A549 (cell line): ENCODE measurements at regions not wholly inside any gene's neighbourhood (a gene's known extent, or its start where the extent isn't known, plus 50 kb on each side); places are given as distances from the start of the nearest gene placed in this dataset.

Experiments
- ATAC-seq, 2 experiments: fragments of 200-7000 bp in 1 of 2; fragments of >200 bp in 1 of 2; cut with Nextera tagmentation in 1 of 2; cut with Tn5 transposase in 1 of 2; 3 replicates each; pipeline versions ENCODE4 v1.8.0 to v1.9.1; 2018 to 2020; ENCODE audit warnings: mild to moderate bottlenecking in 1 of 2, moderate library complexity in 1 of 2
- CTCF ChIA-PET: fragments of 300-600 bp; sonication (Branson Sonifier 250); formaldehyde crosslinking; extraction: SDS; loops from one replicate; lab custom pipeline; 2021; ENCODE audit warnings: antibody characterized with exemption, inconsistent platforms; lab: Yijun Ruan, JAX
- POLR2A ChIA-PET: fragments of 350-600 bp; formaldehyde crosslinking; extraction: SDS; loops from one replicate; lab custom pipeline; 2021; ENCODE audit warnings: antibody characterized with exemption, inconsistent platforms; lab: Yijun Ruan, JAX
- DNase-seq, 2 experiments: peaks; one replicate each; pipeline versions ENCODE4 v3.0.0 to v3.0.0-alpha.2; 2011 to 2016; ENCODE audit warnings: low read depth in 1 of 2, low spot score in 1 of 2
- FAIRE-seq: peaks from 2 replicates; lab custom pipeline; 2011; peaks lifted over from hg19 to GRCh38; lab: Jason Lieb, UNC
- H3K27ac ChIP-seq, 2 experiments: fragments of >200 bp; sonication (Bioruptor Twin); formaldehyde crosslinking; 3 replicates each; pipeline ENCODE4 v1.5.1; 2016 to 2017
- H3K4me1 ChIP-seq: fragments of >200 bp; sonication (Bioruptor Twin); formaldehyde crosslinking; 3 replicates; pipeline ENCODE4 v1.6.1; 2016
- H3K4me2 ChIP-seq: fragments of >200 bp; sonication (Bioruptor Twin); formaldehyde crosslinking; 3 replicates; pipeline ENCODE4 v1.6.1; 2016
- H3K4me3 ChIP-seq: fragments of >200 bp; sonication (Bioruptor Twin); formaldehyde crosslinking; 3 replicates; pipeline ENCODE4 v1.5.1; 2016
- H3K9me3 ChIP-seq: fragments of >200 bp; sonication (Bioruptor Twin); formaldehyde crosslinking; 3 replicates; pipeline ENCODE4 v1.6.1; 2016
- BHLHE40 ChIP-seq: IDR thresholded peaks from 2 replicates; pipeline ENCODE4 v1.6.1; 2012; ENCODE audit warnings: low read depth, low read length, inconsistent platforms
- CBX8 ChIP-seq: fragments of 200-600 bp; sonication (generic); IDR thresholded peaks from 2 replicates; pipeline ENCODE4 v1.6.1; 2016
- CHD2 ChIP-seq: fragments of 150-350 bp; IDR thresholded peaks from 2 replicates; pipeline ENCODE4 v1.6.1; 2014; ENCODE audit warnings: low read length; ENCODE audit not compliant: partially characterized antibody
- EP300 ChIP-seq, 2 experiments: fragments of >200 bp; sonication (Bioruptor Twin); formaldehyde crosslinking; IDR thresholded peaks; 2 replicates in 1 of 2; 3 replicates in 1 of 2; pipeline ENCODE4 v1.6.1; 2016 to 2017
- FOSL2 ChIP-seq, 2 experiments: fragments of 450-650 bp in 1 of 2; fragments of >200 bp in 1 of 2; sonication (Bioruptor Twin) in 1 of 2; formaldehyde crosslinking; IDR thresholded peaks; 2 replicates each; pipeline versions ENCODE4 v1.5.0 to v1.6.1; 2016 to 2020; ENCODE audit warnings: mild to moderate bottlenecking in 1 of 2, moderate library complexity in 1 of 2
- FOXS1 ChIP-seq: fragments of 250-450 bp; sonication (Bioruptor Pico); IDR thresholded peaks from 2 replicates; pipeline ENCODE4 v1.5.0; 2020; ENCODE audit warnings: mild to moderate bottlenecking, moderate library complexity
- GATA3 ChIP-seq: IDR thresholded peaks from 2 replicates; pipeline ENCODE4 v1.6.1; 2012; ENCODE audit warnings: borderline replicate concordance
- HOXB13 ChIP-seq: fragments of 250-450 bp; sonication (Bioruptor Pico); IDR thresholded peaks from 2 replicates; pipeline ENCODE4 v1.5.0; 2020; ENCODE audit warnings: low read depth, mild to moderate bottlenecking, moderate library complexity
- JUN ChIP-seq, 2 experiments: fragments of >200 bp; sonication (Bioruptor Twin); formaldehyde crosslinking; IDR thresholded peaks; 2 replicates in 1 of 2; 3 replicates in 1 of 2; pipeline ENCODE4 v1.6.1; 2016 to 2017
- KDM1A ChIP-seq: fragments of 200-600 bp; sonication (generic); IDR thresholded peaks from 2 replicates; pipeline ENCODE4 v1.6.1; 2016; ENCODE audit warnings: low read depth, mild to moderate bottlenecking
- KDM5A ChIP-seq: fragments of 200-600 bp; sonication (generic); IDR thresholded peaks from 2 replicates; pipeline ENCODE4 v1.6.1; 2016; ENCODE audit warnings: antibody characterized with exemption, mild to moderate bottlenecking
- MAFK ChIP-seq: fragments of 450-650 bp; IDR thresholded peaks from 2 replicates; pipeline ENCODE4 v1.6.1; 2014; ENCODE audit not compliant: partially characterized antibody
- NFE2L2 ChIP-seq: fragments of 150-350 bp; conservative IDR thresholded peaks from 2 replicates; pipeline ENCODE4 v1.6.1; 2014; ENCODE audit warnings: low read length
- NPAS2 ChIP-seq: fragments of 250-450 bp; sonication (Bioruptor Pico); IDR thresholded peaks from 2 replicates; pipeline ENCODE4 v1.8.0; 2022; ENCODE audit warnings: mild to moderate bottlenecking, moderate library complexity, borderline replicate concordance
- RAD21 ChIP-seq, 2 experiments: fragments of >200 bp in 1 of 2; sonication (Bioruptor Twin) in 1 of 2; formaldehyde crosslinking in 1 of 2; IDR thresholded peaks in 1 of 2; conservative IDR thresholded peaks in 1 of 2; 2 replicates in 1 of 2; 3 replicates in 1 of 2; pipeline ENCODE4 v1.6.1; 2012 to 2018; ENCODE audit warnings: inconsistent platforms in 1 of 2
- RARB ChIP-seq: fragments of 250-450 bp; sonication (Bioruptor Pico); IDR thresholded peaks from 2 replicates; pipeline ENCODE4 v1.8.0; 2021; ENCODE audit warnings: mild to moderate bottlenecking, moderate library complexity
- RCOR1 ChIP-seq: fragments of 150-350 bp; IDR thresholded peaks from 2 replicates; pipeline ENCODE4 v1.6.1; 2014; ENCODE audit warnings: antibody characterized with exemption, low read length, low read depth
- SMC3 ChIP-seq: fragments of >200 bp; sonication (Bioruptor Twin); formaldehyde crosslinking; IDR thresholded peaks from 3 replicates; pipeline ENCODE4 v1.6.1; 2018; ENCODE audit warnings: inconsistent platforms
- SREBF2 ChIP-seq: fragments of 450-650 bp; IDR thresholded peaks from 2 replicates; pipeline ENCODE4 v1.6.1; 2014; ENCODE audit warnings: mild to moderate bottlenecking, moderate library complexity
- ZNF302 ChIP-seq: fragments of 250-450 bp; sonication (Bioruptor Pico); IDR thresholded peaks from 2 replicates; pipeline ENCODE4 v1.9.0; 2021; ENCODE audit warnings: inconsistent platforms, mild to moderate bottlenecking, moderate library complexity
- ZSCAN20 ChIP-seq: fragments of 250-450 bp; sonication (Bioruptor Pico); IDR thresholded peaks from 2 replicates; pipeline ENCODE4 v1.8.0; 2022; ENCODE audit warnings: mild to moderate bottlenecking, moderate library complexity
- WGBS: methylation state at CpG from one replicate; pipeline ENCODE4 v1.1.6; 2017; ENCODE audit errors: missing lambda C conversion rate; 5-methylcytosine and 5-hydroxymethylcytosine counted together
- TF ChIP-seq, protein P1 (sequence below): fragments of 150-350 bp; IDR thresholded peaks from 2 replicates; pipeline ENCODE4 v1.6.1; 2014; ENCODE audit warnings: low read depth, mild to moderate bottlenecking, low read length
- TF ChIP-seq, protein P2 (sequence below): IDR thresholded peaks from 2 replicates; pipeline ENCODE4 v1.6.1; 2012
- TF ChIP-seq, protein P3 (sequence below): fragments of 450-650 bp; IDR thresholded peaks from 2 replicates; pipeline ENCODE4 v1.6.1; 2014; ENCODE audit warnings: antibody characterized with exemption
- TF ChIP-seq, protein P4 (sequence below): fragments of 250-450 bp; sonication (Bioruptor Pico); IDR thresholded peaks from 2 replicates; pipeline ENCODE4 v1.5.0; 2020; ENCODE audit warnings: low read depth, mild to moderate bottlenecking, moderate library complexity

DNA sequence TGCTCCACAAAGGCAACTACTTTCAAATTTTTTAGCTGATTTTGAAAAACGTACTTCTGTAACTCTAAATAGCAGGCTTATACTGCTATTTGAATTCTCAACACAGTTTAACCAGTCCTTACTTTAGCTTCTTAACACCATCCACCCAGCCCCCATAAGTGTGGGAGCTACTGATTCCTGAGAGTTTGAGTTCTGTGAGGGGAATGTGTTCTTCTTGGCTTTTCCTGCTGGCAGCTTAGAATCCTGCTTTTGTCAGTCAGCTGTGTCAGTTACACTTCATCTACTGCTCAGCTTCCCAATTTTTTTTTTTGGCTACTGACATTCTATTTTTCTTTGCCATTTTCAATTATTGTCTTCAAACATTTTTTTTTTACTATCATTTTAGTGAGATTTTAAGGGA is 440.4 kb downstream of the INSC start (continued):
- TF ChIP-seq, protein P1, sequence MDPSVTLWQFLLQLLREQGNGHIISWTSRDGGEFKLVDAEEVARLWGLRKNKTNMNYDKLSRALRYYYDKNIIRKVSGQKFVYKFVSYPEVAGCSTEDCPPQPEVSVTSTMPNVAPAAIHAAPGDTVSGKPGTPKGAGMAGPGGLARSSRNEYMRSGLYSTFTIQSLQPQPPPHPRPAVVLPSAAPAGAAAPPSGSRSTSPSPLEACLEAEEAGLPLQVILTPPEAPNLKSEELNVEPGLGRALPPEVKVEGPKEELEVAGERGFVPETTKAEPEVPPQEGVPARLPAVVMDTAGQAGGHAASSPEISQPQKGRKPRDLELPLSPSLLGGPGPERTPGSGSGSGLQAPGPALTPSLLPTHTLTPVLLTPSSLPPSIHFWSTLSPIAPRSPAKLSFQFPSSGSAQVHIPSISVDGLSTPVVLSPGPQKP = no peak
- TF ChIP-seq EP300 (IDR thresholded peaks at IDR 0.05) (no peak), JUN (IDR thresholded peaks at IDR 0.05) (no peak)

DNA sequence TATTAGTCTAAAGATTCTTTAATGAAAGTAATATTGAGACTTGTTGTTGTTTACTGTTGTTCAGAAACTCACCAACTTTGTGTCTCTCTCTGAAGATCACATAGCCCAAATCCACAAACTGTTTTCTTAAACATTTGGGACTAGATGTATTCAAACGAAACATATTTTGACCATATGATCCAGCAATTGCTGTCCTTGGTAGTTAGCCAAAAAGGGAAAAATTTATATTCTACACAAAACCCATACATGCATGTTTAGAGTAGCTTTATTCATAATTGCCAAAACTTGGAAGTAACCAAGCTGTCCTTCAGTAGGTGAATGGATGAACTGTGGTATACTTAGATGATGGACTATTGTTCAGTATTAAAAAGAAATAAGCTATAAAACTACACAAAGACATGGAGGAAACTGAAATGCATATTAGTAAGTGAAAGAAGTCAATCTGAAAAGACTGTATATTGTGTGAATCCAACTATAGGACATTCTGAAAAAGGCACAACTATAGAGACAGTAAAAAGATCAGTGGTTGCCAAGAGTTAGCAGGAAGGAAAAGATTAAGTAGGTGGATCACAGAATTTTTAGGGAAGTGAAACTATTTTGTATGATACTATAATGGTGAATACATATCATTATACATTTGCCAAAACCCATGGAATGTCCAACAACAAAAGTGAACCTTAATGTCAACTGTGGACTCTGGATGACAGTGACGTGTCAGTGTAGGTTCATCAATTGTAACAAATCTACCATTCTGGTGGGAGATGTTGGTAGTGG is 442.9 kb downstream of the INSC start:
- no peak for ATAC-seq
- POLR2A ChIA-PET = no interaction called here
- TF ChIP-seq NFE2L2 (no peak), KDM5A (no peak), SREBF2 (no peak), ZNF302 (CRISPR knock-in tag) (no peak), NPAS2 (no peak)
- TF ChIP-seq, protein P2, sequence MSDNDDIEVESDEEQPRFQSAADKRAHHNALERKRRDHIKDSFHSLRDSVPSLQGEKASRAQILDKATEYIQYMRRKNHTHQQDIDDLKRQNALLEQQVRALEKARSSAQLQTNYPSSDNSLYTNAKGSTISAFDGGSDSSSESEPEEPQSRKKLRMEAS = no peak

DNA sequence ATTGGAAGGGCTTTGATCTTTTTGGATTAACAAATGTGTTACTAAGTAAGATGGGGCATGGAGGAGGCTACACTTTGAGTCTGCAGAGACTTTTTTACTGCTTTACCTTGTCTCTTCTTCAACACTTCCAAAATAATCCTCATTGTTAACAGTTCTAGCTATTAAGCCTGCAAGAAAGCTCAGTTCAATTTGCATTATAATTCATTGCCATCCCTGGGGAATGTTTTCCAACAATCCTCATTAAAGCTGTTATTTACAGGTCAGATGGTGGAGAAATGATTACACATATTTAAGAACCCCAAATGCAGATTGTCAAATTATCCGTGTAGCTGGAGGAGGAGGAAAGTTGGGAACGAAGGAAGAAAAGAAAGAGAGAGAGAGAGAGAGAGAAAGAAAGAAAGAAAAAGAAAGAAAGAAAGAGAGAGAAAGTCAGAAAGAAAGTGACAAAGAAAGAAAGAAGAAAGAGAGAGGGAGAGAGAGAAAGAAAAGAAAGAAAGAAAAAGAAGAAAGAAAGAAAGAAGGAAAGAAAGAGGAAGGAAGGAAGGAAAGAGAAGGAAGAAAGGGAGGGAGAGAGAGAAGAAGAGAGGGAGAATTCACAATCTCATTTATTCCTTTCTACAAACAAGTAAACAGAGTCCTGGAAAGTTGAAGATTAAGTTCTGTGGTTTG is 443.9 kb downstream of the INSC start:
- ATAC-seq = no peak
- no peak for DNase-seq
- POLR2A ChIA-PET = no interaction called here
- H3K9me3 ChIP-seq = no peaks in the 10 kb centered on the region
- H3K4me1 ChIP-seq = no peaks in the 10 kb centered on the region
- no peak overlapping the region for H3K4me2 ChIP-seq
- CTCF ChIA-PET = interaction anchor here (0.6 kb wide), 1 partner anchor 11 kb away, joined by 3 read pairs; no protein-coding TSS in a partner anchor
- no peak overlapping the region for H3K27ac ChIP-seq
- no peak overlapping the region for H3K4me3 ChIP-seq
- whole genome bisulfite sequencing = 0% methylated on average over 2 of the region's 2 CpGs
- no peak for FAIRE-seq
- TF ChIP-seq BHLHE40 (no peak), NFE2L2 (no peak), KDM1A (no peak), RCOR1 (no peak), CHD2 (no peak), SMC3 (no peak), RAD21 (conservative IDR thresholded peaks at IDR 0.05 in 1 of 2, IDR thresholded peaks at IDR 0.05 in 1 of 2) (no peak), ZSCAN20 (CRISPR knock-in tag) (no peak), FOXS1 (CRISPR knock-in tag) (no peak), RARB (CRISPR knock-in tag) (no peak), GATA3 (no peak), CBX8 (no peak), JUN (IDR thresholded peaks at IDR 0.05) (no peak), FOSL2 (IDR thresholded peaks at IDR 0.05) (no peak), FOSL2 (CRISPR knock-in tag; IDR thresholded peaks at IDR 0.05) (no peak), MAFK (no peak), HOXB13 (no peak)
- TF ChIP-seq, protein P3, sequence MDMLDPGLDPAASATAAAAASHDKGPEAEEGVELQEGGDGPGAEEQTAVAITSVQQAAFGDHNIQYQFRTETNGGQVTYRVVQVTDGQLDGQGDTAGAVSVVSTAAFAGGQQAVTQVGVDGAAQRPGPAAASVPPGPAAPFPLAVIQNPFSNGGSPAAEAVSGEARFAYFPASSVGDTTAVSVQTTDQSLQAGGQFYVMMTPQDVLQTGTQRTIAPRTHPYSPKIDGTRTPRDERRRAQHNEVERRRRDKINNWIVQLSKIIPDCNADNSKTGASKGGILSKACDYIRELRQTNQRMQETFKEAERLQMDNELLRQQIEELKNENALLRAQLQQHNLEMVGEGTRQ = no peak
- TF ChIP-seq, protein P4, sequence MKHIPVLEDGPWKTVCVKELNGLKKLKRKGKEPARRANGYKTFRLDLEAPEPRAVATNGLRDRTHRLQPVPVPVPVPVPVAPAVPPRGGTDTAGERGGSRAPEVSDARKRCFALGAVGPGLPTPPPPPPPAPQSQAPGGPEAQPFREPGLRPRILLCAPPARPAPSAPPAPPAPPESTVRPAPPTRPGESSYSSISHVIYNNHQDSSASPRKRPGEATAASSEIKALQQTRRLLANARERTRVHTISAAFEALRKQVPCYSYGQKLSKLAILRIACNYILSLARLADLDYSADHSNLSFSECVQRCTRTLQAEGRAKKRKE (CRISPR knock-in tag) = no peak

More for the DNA sequence above, 442.9 kb downstream of the INSC start:
- no peak overlapping the region for H3K27ac ChIP-seq
- DNase-seq = no peak
- H3K4me1 ChIP-seq = no peaks in the 10 kb centered on the region
- CTCF ChIA-PET = interaction anchor here (0.6 kb wide), 1 partner anchor 14 kb away, joined by 4 read pairs; no protein-coding TSS in a partner anchor
- 0% methylated on average over 2 of the region's 2 CpGs for WGBS
- H3K4me2 ChIP-seq = no peak overlapping the region
- no peaks in the 10 kb centered on the region for H3K9me3 ChIP-seq
- H3K4me3 ChIP-seq = no peak overlapping the region
- no peak for FAIRE-seq
